ENCODE measurements at regions not wholly inside any gene's neighbourhood (a gene's known extent, or its start where the extent isn't known, plus 50 kb on each side); places are given as distances from the start of the nearest gene placed in this dataset.

DNA sequence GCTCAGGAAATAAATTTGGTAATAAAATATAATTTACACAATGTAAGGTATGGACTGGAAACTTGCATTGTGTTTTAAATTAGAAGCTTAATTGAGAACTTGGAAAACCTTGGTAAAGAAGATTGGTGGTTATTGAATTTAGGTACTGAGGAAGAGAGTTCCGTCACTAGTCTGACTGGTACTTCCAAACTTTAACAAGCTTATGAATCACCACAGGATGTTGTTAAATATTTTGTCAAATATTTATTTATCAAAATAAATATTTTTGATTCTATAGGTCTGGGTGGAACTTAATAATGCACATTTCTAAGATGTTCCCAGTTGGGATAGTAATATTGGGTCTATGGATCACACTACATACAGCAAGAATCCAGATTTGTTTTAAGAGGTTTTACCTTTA, 992.2 kb downstream of the ARAP2 start:
- TF ChIP-seq EP300 (IDR thresholded peaks at IDR 0.05) (no peak), POLR2AphosphoS5 (IDR thresholded peaks at IDR 0.05) (no peak)
